NCI-H1930 (cell line): ENCODE measurements at regions not wholly inside any gene's neighbourhood (a gene's known extent, or its start where the extent isn't known, plus 50 kb on each side); places are given as distances from the start of the nearest gene placed in this dataset.
A peak's percentile ranks its signal among the peaks of the same experiment; 100 is the strongest.
"Not testable (repeated sequence)": the region's sequence is repeated elsewhere in the genome, so short reads cannot be mapped to it uniquely, and the experiment has no call there.

Source experiments
- DNase-seq, 2 experiments: peaks; one replicate each; lab custom pipeline; 2025; lab: John Stamatoyannopoulos, UW

DNA sequence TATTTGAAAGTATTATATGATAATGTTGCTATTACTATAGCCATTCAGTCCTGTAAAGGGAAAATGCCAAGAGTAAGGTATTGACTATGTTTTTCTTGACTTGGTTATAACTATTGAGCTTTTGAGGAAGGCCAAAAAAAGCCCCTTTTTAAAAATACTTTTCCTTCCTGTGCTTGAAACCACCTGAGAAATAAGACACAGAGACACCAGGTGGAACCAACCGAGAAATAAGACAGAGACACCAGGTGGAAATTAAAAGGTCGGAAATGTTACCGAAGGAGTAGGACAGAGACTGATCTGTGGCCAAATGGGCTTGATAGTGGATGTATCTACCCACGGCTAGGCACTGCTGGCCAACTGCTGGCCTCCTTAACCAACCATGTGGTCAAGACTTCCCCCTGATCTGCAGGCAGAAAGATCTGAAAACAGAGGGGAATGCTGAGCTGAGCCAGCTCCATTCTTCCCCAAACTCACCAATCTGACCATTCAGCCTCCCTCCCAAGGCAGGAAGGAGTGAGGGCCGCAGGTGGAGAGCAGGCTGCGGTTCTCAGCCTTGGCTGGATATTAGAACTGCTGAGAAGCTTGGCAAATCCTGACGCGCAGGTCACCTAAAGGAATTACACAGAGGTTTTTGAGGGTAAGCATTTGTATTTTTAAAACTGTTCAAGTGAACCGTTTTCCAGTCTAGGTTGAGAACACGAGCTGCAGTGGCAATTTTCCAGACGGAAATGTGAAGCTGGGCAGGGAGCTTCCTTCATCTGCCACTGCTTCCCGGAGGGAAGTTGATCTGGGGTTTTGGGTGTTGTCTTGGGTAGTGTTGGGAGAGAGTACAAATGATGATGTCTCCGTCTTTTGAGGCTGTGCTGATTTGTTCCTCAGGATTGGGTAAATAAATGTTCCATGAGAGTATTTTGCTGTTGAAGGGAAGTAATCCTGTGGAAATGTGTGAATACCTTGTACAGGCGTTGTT lies 121.7 kb upstream of the EXOC2 start:
- no peak for DNase-seq

- no peak for DNase-seq
Measured at GRCh38 chr6:811831-812230, 118.9 kb upstream of the EXOC2 start.

DNA sequence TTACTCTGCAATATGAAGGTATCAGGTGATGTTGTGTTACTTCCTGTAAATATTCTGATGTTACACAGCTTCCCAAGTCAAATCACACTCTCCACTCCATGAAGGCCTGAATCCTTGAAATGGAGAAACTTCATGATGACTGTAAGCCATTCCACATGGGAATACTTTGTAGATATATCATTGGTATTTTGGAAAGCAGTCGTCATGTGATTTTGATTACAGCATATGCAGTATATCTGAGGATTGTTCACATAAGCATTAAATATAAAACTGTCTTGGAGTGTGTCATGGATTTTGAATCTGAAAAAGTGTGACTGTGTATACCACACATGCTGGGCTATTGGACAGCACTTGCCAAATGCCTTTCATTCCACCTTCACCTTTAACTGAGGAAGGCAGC lies 118.3 kb upstream of the EXOC2 start:
- no peak for DNase-seq

DNA sequence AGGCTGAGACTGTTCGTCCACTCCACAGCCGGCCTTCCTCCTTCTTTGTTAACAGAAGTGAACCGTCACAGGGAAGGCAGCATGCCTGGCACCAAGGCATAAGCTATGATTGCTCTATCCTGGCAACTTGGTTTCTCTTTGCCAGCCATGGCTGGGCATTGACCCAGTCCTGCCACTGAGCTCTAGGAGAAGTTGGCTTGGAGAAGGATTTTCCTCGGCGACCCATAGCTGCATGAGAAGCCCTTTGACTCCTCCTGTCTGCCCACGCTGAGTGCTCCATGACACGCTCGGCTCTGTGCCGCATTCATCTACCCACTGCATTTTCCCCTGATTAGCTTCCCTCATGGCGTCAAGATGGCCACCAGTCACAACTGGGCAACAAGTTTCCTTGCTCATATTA lies 111.8 kb upstream of the EXOC2 start:
- DNase-seq, result no peak

DNA sequence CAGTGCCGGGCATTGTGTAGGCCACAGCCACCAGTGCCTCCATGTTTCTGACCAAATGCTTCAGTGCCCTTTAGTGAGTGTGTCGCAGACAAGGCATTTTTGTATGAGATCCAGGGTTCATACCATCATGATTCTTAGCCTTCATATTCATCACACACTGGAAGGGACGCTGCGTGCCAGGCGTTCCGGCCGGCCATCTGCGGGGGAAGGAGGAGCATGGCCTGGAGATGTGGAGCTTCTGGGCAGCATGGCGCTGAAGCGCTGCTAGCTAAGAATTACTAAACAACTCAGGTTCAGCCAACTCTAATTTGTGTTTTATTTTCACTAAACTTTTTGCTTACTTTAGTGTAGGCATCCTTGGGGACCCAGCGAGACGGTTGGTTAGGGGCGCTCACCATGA lies 111.4 kb upstream of the EXOC2 start:
- DNase-seq, result no peak

GRCh38 chr6:803191-803977 lies 110.4 kb upstream of the EXOC2 start:
- DNase-seq, result no peak

DNA sequence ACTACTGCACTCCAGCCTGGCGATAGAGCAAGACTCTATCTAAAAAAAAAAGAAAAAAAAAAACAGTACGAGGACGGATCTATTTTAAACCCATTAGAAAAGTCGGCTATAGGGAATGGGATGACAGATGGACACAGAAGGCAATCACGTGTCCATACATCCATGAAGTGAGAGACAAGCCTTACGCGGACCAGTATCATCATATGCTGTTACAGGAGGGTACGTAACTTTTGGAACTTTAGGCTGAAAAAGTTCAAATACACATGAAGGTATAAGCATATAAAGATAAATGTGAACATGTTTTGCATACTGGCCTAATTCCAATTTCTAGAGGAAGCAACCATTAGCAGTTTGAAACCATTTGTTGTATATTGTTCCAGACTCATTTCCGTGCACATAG lies 109.8 kb upstream of the EXOC2 start:
- no peak for DNase-seq

DNA sequence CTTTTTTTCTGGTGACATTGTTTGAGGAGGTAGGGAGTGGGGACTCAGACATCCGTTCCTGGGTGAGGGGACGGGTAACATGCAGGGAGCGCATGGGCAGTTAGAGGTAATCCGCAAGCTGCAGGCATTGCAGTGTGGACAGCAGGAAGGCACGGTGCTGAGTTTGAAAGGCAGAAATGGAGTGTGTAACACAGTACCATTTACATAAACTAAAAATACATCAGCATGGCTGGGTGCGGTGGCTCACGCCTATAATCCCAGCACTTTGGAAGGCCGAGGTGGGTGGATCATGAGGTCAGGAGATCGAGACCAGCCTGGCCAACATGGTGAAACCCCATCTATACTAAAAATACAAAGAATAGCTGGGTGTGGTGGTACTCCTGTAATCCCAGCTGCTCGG lies 109.3 kb upstream of the EXOC2 start:
- DNase-seq, result not testable (repeated sequence)

DNA sequence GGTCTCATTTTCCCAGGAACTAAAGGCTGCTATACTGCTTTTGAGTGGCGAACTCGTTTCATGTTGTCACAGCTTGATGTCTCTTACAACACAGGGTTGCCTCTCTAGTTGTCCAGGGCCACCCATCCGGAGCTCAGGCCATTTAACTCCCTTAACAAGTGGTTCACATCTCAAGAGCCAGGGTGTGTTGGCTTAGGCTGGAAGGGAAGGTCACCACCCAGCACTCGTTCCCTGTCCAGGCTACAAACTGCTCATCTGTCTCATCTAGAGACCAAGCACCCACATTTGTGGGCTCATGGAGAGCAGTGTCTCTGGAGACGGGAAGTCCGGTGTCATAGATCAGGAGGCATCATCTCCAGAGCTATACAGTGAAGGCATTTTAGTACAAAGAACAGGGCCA lies 106.8 kb upstream of the EXOC2 start:
- DNase-seq, result no peak

DNA sequence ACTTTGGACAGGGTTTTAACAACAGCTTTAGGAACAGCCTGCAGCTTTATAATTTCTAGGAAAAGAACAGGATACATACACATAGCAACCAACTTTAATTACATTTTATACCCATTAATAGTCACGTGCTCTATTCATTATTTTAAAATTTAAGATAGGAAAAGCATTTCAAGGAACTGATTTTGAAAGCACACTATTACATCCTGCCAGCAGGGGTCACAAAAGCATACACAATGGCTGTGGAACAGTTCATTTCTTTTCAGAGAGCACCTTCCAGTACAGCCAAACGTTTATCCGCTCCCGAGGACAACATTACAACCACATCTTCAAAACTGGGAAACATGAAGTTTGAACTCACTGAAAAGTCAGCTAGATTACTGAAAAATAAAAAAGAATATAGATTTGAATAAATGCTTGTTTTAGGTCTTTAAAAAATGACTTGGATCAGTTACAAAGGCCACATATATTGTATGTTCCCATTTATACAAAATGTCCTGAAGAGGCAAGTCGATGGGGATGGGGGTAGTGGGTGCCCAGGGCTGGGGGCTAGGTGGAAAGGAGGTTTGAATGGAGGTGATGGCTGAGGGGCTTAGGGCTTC lies 104.6 kb upstream of the EXOC2 start:
- DNase-seq, result peak; percentile 2 to 20

DNA sequence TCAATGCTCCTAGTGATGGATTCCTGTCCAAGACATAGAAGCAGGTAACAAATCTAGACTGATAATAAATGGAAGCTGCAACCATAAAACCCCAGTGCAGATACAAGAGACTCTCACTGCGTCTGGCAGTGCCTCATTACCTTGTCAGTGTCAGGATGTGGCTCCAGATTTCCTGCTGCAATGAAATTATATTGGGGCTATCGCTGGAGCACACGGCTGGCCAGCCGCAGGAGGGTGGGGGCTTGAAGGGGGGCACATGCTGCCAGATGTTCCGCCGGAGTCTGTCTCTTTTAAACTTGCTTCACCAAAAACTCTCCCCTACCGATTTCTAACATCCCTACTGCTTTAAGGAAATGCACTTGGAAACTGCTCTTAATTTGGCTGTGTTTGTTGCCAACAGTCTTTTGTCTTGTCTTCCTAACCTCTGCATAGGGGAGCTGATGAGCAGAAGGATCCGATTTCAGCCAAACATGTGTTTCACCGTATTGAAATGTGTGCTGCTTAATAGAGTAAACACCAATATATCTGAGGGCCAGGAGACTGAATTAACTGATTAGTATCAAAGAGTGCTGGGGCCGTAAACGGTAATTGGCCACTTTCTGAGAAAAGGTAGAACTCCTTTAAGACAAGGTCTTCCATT lies 102.2 kb upstream of the EXOC2 start:
- DNase-seq, result no peak

DNA sequence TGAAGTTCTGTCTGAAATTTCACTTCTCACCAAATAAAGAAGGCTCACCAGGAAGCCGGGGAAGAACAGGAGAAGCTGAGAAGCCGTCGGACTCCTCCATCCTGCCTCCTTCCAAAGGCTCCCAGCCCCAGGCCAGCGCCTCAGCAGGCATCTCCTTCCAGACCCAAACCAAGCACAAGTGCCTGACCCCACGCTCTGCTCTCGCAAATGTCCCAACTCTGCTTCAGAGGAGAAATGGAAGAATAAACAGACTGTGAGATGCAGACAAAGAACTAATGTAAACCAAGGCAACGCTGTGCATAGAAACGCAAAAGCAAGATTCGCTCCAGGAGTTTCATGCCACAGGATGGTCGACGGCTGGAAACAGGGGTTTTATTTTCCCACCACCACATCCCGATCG lies 100.3 kb upstream of the EXOC2 start:
- no peak for DNase-seq

GRCh38 chr6:792662-793061 lies 99.7 kb upstream of the EXOC2 start:
- no peak for DNase-seq

GRCh38 chr6:788058-788457 lies 95.1 kb upstream of the EXOC2 start:
- no peak for DNase-seq

GRCh38 chr6:786946-787763 lies 94.2 kb upstream of the EXOC2 start:
- DNase-seq, result no peak

DNA sequence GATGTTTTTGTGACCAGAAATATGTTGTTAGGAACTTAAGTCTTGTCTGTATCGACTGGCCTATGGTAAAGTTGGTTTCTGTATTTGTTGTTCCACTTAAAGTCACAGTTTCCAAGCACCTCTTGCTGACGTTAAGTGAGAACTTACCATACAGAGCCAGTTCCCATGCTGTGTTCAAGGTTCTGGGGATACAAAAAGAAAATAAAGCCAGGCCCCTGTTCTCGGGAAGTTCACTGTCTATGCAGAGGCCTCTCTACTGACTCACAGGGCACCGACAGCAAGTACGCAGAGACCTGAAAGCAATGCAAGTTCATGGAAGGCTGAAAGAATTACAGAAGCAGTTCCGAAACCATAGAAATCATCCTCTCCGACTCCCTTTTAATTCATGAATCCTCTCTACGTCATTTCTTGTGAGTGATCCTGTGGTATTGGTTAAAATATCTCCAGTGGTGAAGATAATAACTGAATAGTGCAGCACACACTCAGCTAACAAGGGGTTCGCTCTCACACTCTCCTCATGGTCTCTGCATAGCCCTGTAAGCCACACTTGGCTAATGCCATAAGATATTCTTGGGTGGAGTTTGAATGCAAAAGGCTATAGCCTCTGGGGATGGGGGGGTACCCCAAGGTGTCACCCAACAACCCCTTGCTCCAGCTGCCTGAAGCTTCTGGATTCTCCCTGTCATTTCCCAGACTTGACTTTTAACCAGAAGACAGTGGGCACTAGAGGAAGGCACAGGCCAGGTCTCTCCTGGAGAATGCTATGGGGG lies 91.2 kb upstream of the EXOC2 start:
- no peak for DNase-seq

GRCh38 chr6:782141-782540 lies 89.2 kb upstream of the EXOC2 start:
- no peak for DNase-seq

- DNase-seq, result no peak
Measured at GRCh38 chr6:781350-781961, 88.5 kb upstream of the EXOC2 start.

GRCh38 chr6:780706-781105 lies 87.8 kb upstream of the EXOC2 start:
- no peak for DNase-seq

DNA sequence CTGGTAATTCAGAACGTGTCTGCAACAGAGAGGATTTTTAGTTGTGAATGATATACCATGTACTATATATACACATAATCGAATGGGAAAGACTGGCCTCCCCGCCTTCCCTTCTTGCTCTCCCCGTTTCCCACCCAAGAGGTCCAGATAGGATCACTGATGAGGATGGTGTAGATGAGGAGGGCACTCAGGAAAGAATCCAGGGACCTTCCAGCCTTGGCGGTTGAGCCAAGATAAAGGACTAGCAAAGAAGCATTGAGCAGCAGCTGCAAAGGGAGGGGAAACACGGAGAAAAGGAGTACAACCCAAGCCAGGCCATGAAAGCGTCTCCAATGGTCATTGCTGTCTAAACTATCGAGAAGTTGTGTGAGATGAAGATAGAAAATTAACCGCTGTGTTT lies 84.0 kb upstream of the EXOC2 start:
- no peak for DNase-seq
